SK-N-SH (cell line): ENCODE measurements at regions not wholly inside any gene's neighbourhood (a gene's known extent, or its start where the extent isn't known, plus 50 kb on each side); places are given as distances from the start of the nearest gene placed in this dataset.
"Not testable (repeated sequence)": the region's sequence is repeated elsewhere in the genome, so short reads cannot be mapped to it uniquely, and the experiment has no call there.

Source experiments
- CTCF ChIA-PET: fragments of 300-600, 350-600 bp; formaldehyde crosslinking; extraction: SDS; loops from one replicate; lab custom pipeline; 2021; lab: Yijun Ruan, JAX
- POLR2A ChIA-PET: fragments of 350-600 bp; sonication (Branson Sonifier 250); formaldehyde crosslinking; extraction: SDS; loops from one replicate; lab custom pipeline; 2020; ENCODE audit warnings: antibody characterized with exemption, inconsistent platforms; lab: Yijun Ruan, JAX
- DNase-seq: peaks from one replicate; pipeline ENCODE4 v3.0.0; 2012
- H2AFZ ChIP-seq: fragments of 200-600 bp; sonication (generic); 2 replicates; pipeline ENCODE4 v1.8.1; 2016; ENCODE audit warnings: antibody characterized with exemption, mild to moderate bottlenecking, low read depth
- H3F3A ChIP-seq: fragments of 200-600 bp; sonication (generic); replicated peaks from 2 replicates; pipeline ENCODE3; 2016; ENCODE audit warnings: antibody characterized with exemption, mild to moderate bottlenecking; ENCODE audit not compliant: insufficient read depth
- H3K27ac ChIP-seq, 2 experiments: fragments of 200-500 bp in 1 of 2; fragments of 200-600 bp in 1 of 2; sonication (Bioruptor generic) in 1 of 2; sonication (generic), shearing (Covaris generic) in 1 of 2; 2 replicates each; pipeline versions ENCODE4 v1.5.1 to v1.6.1; 2014 to 2016; ENCODE audit warnings: low read depth in 2 of 2, inconsistent platforms in 1 of 2, low read length in 1 of 2, mild to moderate bottlenecking in 1 of 2, mixed read lengths in 1 of 2
- H3K27me3 ChIP-seq: fragments of 200-600 bp; sonication (generic), shearing (Covaris generic); 2 replicates; pipeline ENCODE4 v1.6.1; 2016; ENCODE audit warnings: mixed run types; ENCODE audit not compliant: insufficient read depth
- H3K36me3 ChIP-seq, 2 experiments: fragments of 200-500 bp in 1 of 2; fragments of 200-600 bp in 1 of 2; sonication (Bioruptor generic) in 1 of 2; sonication (generic) in 1 of 2; replicated peaks in 1 of 2; 2 replicates each; pipeline versions ENCODE3 to v1.5.1; 2014 to 2016; ENCODE audit warnings: low read length in 1 of 2, mild to moderate bottlenecking in 1 of 2; ENCODE audit not compliant: insufficient read depth in 2 of 2, control insufficient read depth in 1 of 2
- H3K4me1 ChIP-seq, 2 experiments: fragments of 200-500 bp in 1 of 2; fragments of 200-600 bp in 1 of 2; sonication (Bioruptor generic) in 1 of 2; sonication (generic), shearing (Covaris generic) in 1 of 2; 2 replicates each; pipeline versions ENCODE4 v1.5.1 to v1.6.1; 2014 to 2016; ENCODE audit warnings: low read depth in 1 of 2, low read length in 1 of 2, mixed run types in 1 of 2; ENCODE audit not compliant: insufficient read depth in 2 of 2, control insufficient read depth in 1 of 2
- H3K4me2 ChIP-seq: fragments of 200-600 bp; sonication (generic), shearing (Covaris generic); 2 replicates; pipeline ENCODE4 v1.6.1; 2017; ENCODE audit warnings: mixed run types
- H3K4me3 ChIP-seq, 2 experiments: fragments of 200-500 bp in 1 of 2; fragments of 200-600 bp in 1 of 2; sonication (Bioruptor generic) in 1 of 2; sonication (generic), shearing (Covaris generic) in 1 of 2; 2 replicates each; pipeline versions ENCODE4 v1.5.1 to v1.8.1; 2014 to 2016; ENCODE audit warnings: low read depth in 2 of 2, inconsistent platforms in 1 of 2, low read length in 1 of 2, mild to moderate bottlenecking in 1 of 2, mixed read lengths in 1 of 2, moderate library complexity in 1 of 2
- H3K79me2 ChIP-seq: fragments of 200-600 bp; sonication (generic); 2 replicates; pipeline ENCODE4 v1.8.1; 2017; ENCODE audit warnings: mild to moderate bottlenecking; ENCODE audit not compliant: insufficient read depth
- H3K9ac ChIP-seq: fragments of 200-600 bp; sonication (generic); 2 replicates; pipeline ENCODE4 v1.6.1; 2017; ENCODE audit warnings: mixed run types
- H3K9me2 ChIP-seq: fragments of 200-600 bp; sonication (generic); 2 replicates; pipeline ENCODE4 v1.6.1; 2017; ENCODE audit warnings: mixed run types
- H3K9me3 ChIP-seq: fragments of 200-600 bp; sonication (generic); 2 replicates; pipeline ENCODE4 v1.6.1; 2017; ENCODE audit warnings: mixed run types, mild to moderate bottlenecking, moderate library complexity
- H4K20me1 ChIP-seq: fragments of 200-600 bp; sonication (generic); 2 replicates; pipeline ENCODE4 v1.6.1; 2017; ENCODE audit warnings: mild to moderate bottlenecking, mixed run types; ENCODE audit not compliant: insufficient read depth
- ELF1 ChIP-seq: IDR thresholded peaks from 2 replicates; pipeline ENCODE4 v1.4.0; 2012
- FOXJ3 ChIP-seq: sonication (generic); formaldehyde crosslinking; IDR thresholded peaks from 2 replicates; pipeline ENCODE4 v1.5.1; 2020; ENCODE audit warnings: mild to moderate bottlenecking, missing genetic modification reagents
- GABPA ChIP-seq: IDR thresholded peaks from 2 replicates; pipeline ENCODE4 v1.4.0; 2012; ENCODE audit warnings: low read depth, mild to moderate bottlenecking
- GATA2 ChIP-seq: sonication (generic); formaldehyde crosslinking; IDR thresholded peaks from 2 replicates; pipeline ENCODE4 v1.5.0; 2020; ENCODE audit warnings: mild to moderate bottlenecking, missing genetic modification reagents
- IRF3 ChIP-seq: fragments of 150-350 bp; IDR thresholded peaks from 2 replicates; pipeline ENCODE4 v1.6.1; 2016; ENCODE audit warnings: mild to moderate bottlenecking, low read depth, low read length
- NRF1 ChIP-seq: IDR thresholded peaks from 2 replicates; pipeline ENCODE4 v1.6.1; 2012; ENCODE audit warnings: low read depth, mild to moderate bottlenecking, low read length
- RAD21 ChIP-seq: IDR thresholded peaks from 2 replicates; pipeline ENCODE4 v1.6.1; 2012; ENCODE audit warnings: mild to moderate bottlenecking, low read length
- RFX5 ChIP-seq: IDR thresholded peaks from 2 replicates; pipeline ENCODE4 v1.6.1; 2012; ENCODE audit warnings: mild to moderate bottlenecking, improper control_type of control experiment, low read length
- RXRA ChIP-seq: IDR thresholded peaks from 2 replicates; pipeline ENCODE4 v1.4.0; 2012; ENCODE audit warnings: low read depth, mild to moderate bottlenecking, borderline replicate concordance
- SMC3 ChIP-seq: IDR thresholded peaks from 2 replicates; pipeline ENCODE4 v1.6.1; 2012; ENCODE audit warnings: low read depth, low read length, improper control_type of control experiment
- TAF1 ChIP-seq: IDR thresholded peaks from 2 replicates; pipeline ENCODE4 v1.6.1; 2012; ENCODE audit warnings: low read depth, mild to moderate bottlenecking, low read length, moderate library complexity, borderline replicate concordance
- TCF12 ChIP-seq: IDR thresholded peaks from 2 replicates; pipeline ENCODE4 v1.4.0; 2012
- TEAD4 ChIP-seq: IDR thresholded peaks from 2 replicates; pipeline ENCODE4 v1.4.0; 2012; ENCODE audit warnings: mild to moderate bottlenecking, borderline replicate concordance; ENCODE audit not compliant: insufficient read depth
- YY1 ChIP-seq: IDR thresholded peaks from 2 replicates; pipeline ENCODE4 v1.4.0; 2012; ENCODE audit warnings: low read depth, mild to moderate bottlenecking
- ZBTB33 ChIP-seq: IDR thresholded peaks from 2 replicates; pipeline ENCODE4 v1.4.0; 2012; ENCODE audit warnings: low read depth, borderline replicate concordance
- WGBS: methylation state at CpG from one replicate; pipeline ENCODE4 v1.1.6; 2017; ENCODE audit warnings: low lambda C conversion rate; 5-methylcytosine and 5-hydroxymethylcytosine counted together
- TF ChIP-seq, protein P1 (sequence below): IDR thresholded peaks from 2 replicates; pipeline ENCODE4 v1.4.0; 2012; ENCODE audit warnings: low read depth
- TF ChIP-seq, protein P2 (sequence below): fragments of 150-350 bp; IDR thresholded peaks from 2 replicates; pipeline ENCODE4 v1.6.1; 2017; ENCODE audit warnings: antibody characterized with exemption, low read length, low read depth, borderline replicate concordance
- TF ChIP-seq, protein P3 (sequence below): IDR thresholded peaks from 2 replicates; pipeline ENCODE4 v1.6.1; 2012; ENCODE audit warnings: mild to moderate bottlenecking, low read depth, low read length, moderate library complexity

DNA sequence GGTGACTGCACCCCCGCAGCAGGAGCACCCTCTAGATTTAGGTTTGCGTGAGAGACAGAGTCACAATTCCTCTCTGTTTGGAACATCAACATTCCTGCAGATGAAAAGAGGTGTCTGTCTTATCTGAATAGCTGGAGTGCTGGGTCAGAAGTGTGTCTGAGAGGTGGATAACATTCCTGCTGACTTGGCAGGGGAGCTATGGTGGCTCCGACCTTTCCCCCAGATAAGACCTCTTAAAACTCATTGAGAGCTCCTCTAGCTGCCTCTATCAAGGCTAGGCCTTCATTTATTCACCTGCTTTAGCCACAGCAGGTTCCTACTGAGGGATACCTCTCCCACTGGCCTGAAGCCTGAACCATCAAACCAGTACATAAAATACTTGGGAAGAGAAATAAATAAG lies 615.5 kb downstream of the LRRC70 start (continued):
- no peak for TF ChIP-seq ELF1
- no peak for TF ChIP-seq IRF3
- no peak for TF ChIP-seq NRF1
- no peak for TF ChIP-seq YY1

GRCh38 chr5:63180190-63180589 lies 601.6 kb downstream of the LRRC70 start:
- H2AFZ ChIP-seq, H3K27ac ChIP-seq, H3F3A ChIP-seq, H3K27me3 ChIP-seq, H3K36me3 ChIP-seq, H3K9ac ChIP-seq, DNase-seq, H3K4me1 ChIP-seq, H3K4me3 ChIP-seq, H4K20me1 ChIP-seq, H3K79me2 ChIP-seq, H3K9me3 ChIP-seq, H3K9me2 ChIP-seq, H3K4me2 ChIP-seq, CTCF ChIA-PET, POLR2A ChIA-PET: not testable (repeated sequence)
- WGBS, result 7% methylated on average over 1 of the region's 1 CpG

GRCh38 chr5:63175850-63176249 lies 597.2 kb downstream of the LRRC70 start:
- no peak for DNase-seq
- H3K79me2 ChIP-seq, result no peaks in the 10 kb centered on the region
- WGBS, result 40% methylated on average over 4 of the region's 5 CpGs
- H3K9me2 ChIP-seq, result no peaks in the 10 kb centered on the region
- H3K4me2 ChIP-seq, result no peak overlapping the region
- H2AFZ ChIP-seq, result no peak overlapping the region
- no peaks in the 10 kb centered on the region for H3F3A ChIP-seq
- no peak overlapping the region for H3K9ac ChIP-seq
- ChIA-PET POLR2A (no interaction called here), CTCF (no interaction called here)
- H3K27ac ChIP-seq, result no peak overlapping the region
- no peaks in the 10 kb centered on the region for H4K20me1 ChIP-seq
- no peaks in the 10 kb centered on the region for H3K27me3 ChIP-seq
- H3K4me3 ChIP-seq, result no peak overlapping the region
- H3K9me3 ChIP-seq, result 0 out of 2 replicates have a peak, but pooled peaks cover 3% of the 10 kb centered on the region
- no peaks in the 10 kb centered on the region for H3K4me1 ChIP-seq
- no peaks in the 10 kb centered on the region for H3K36me3 ChIP-seq
- TF ChIP-seq, protein P1, sequence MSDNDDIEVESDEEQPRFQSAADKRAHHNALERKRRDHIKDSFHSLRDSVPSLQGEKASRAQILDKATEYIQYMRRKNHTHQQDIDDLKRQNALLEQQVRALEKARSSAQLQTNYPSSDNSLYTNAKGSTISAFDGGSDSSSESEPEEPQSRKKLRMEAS, result no peak
- no peak for TF ChIP-seq YY1
- TF ChIP-seq GABPA, result no peak
- TF ChIP-seq RFX5, result no peak
- no peak for TF ChIP-seq FOXJ3 (CRISPR knock-in tag)
- TF ChIP-seq SMC3, result no peak
- no peak for TF ChIP-seq TAF1
- no peak for TF ChIP-seq GATA2 (CRISPR knock-in tag)
- no peak for TF ChIP-seq ELF1
- TF ChIP-seq TCF12, result no peak
- TF ChIP-seq, protein P2, sequence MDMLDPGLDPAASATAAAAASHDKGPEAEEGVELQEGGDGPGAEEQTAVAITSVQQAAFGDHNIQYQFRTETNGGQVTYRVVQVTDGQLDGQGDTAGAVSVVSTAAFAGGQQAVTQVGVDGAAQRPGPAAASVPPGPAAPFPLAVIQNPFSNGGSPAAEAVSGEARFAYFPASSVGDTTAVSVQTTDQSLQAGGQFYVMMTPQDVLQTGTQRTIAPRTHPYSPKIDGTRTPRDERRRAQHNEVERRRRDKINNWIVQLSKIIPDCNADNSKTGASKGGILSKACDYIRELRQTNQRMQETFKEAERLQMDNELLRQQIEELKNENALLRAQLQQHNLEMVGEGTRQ, result no peak
- TF ChIP-seq, protein P3, sequence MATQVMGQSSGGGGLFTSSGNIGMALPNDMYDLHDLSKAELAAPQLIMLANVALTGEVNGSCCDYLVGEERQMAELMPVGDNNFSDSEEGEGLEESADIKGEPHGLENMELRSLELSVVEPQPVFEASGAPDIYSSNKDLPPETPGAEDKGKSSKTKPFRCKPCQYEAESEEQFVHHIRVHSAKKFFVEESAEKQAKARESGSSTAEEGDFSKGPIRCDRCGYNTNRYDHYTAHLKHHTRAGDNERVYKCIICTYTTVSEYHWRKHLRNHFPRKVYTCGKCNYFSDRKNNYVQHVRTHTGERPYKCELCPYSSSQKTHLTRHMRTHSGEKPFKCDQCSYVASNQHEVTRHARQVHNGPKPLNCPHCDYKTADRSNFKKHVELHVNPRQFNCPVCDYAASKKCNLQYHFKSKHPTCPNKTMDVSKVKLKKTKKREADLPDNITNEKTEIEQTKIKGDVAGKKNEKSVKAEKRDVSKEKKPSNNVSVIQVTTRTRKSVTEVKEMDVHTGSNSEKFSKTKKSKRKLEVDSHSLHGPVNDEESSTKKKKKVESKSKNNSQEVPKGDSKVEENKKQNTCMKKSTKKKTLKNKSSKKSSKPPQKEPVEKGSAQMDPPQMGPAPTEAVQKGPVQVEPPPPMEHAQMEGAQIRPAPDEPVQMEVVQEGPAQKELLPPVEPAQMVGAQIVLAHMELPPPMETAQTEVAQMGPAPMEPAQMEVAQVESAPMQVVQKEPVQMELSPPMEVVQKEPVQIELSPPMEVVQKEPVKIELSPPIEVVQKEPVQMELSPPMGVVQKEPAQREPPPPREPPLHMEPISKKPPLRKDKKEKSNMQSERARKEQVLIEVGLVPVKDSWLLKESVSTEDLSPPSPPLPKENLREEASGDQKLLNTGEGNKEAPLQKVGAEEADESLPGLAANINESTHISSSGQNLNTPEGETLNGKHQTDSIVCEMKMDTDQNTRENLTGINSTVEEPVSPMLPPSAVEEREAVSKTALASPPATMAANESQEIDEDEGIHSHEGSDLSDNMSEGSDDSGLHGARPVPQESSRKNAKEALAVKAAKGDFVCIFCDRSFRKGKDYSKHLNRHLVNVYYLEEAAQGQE, result no peak
- no peak for TF ChIP-seq TEAD4
- TF ChIP-seq ZBTB33, result no peak
- TF ChIP-seq RXRA, result no peak
- TF ChIP-seq RAD21, result no peak
